ENCODE measurements at regions not wholly inside any gene's neighbourhood (a gene's known extent, or its start where the extent isn't known, plus 50 kb on each side); places are given as distances from the start of the nearest gene placed in this dataset.

GRCh38 chr18:55737781-55738468 lies 149.9 kb upstream of the TCF4 start:
- H3K36me3 ChIP-seq (ENCODE audit: control insufficient read depth, insufficient read depth, low read length): no peaks in the 10 kb centered on the region
- ATAC-seq: peak; percentile 19; the same call in 2 of the 3 replicates
- no peak overlapping the region for H2AFZ ChIP-seq (ENCODE audit: low read depth, low read length)
- no peaks in the 10 kb centered on the region for H4K20me1 ChIP-seq (replicated peaks; ENCODE audit: control insufficient read depth, insufficient read depth, low read length)
- H3K9ac ChIP-seq (ENCODE audit: insufficient read depth in 1 of 2, low read depth in 2 of 2, low read length in 2 of 2): no peak overlapping the region
- no peak overlapping the region for H3K27ac ChIP-seq (ENCODE audit: extremely low read depth, low read depth, low read length)
- FAIRE-seq: no peak
- CTCF ChIA-PET (ENCODE audit: low intra/inter-chr PET ratio): no interaction called here
- DNase-seq (ENCODE audit: extremely low read depth in 1 of 4, low spot score in 3 of 4): no peak
- in situ Hi-C loops (cut with MboI) (no loop called here), intact Hi-C loops (cut with micrococcal nuclease) (no loop called here)
- no peak overlapping the region for H3K4me2 ChIP-seq (ENCODE audit: insufficient read depth, low read length)
- no peaks in the 10 kb centered on the region for H3K9me1 ChIP-seq (ENCODE audit: control insufficient read depth, insufficient read depth, low read length)
- no peak overlapping the region for H3K4me3 ChIP-seq
- no peaks in the 10 kb centered on the region for H3K27me3 ChIP-seq (ENCODE audit: control insufficient read depth in 2 of 2, insufficient read depth in 2 of 2, low read length in 2 of 2)
- no peaks in the 10 kb centered on the region for H3K79me2 ChIP-seq (ENCODE audit: control insufficient read depth, insufficient read depth, low read length)
- no peak for TF ChIP-seq NR1H2 (CRISPR knock-in tag; IDR thresholded peaks at IDR 0.05)
- no peak for TF ChIP-seq DMBX1 (CRISPR knock-in tag; IDR thresholded peaks at IDR 0.05; ENCODE audit: borderline replicate concordance)
- TF ChIP-seq ZNF609 (CRISPR knock-in tag; IDR thresholded peaks at IDR 0.05; ENCODE audit: borderline replicate concordance): no peak
- no peak for TF ChIP-seq U2AF2 (optimal IDR thresholded peaks at IDR 0.05; ENCODE audit: low read depth, low read length)
- TF ChIP-seq CREBBP (IDR thresholded peaks at IDR 0.05; ENCODE audit: low read depth, low read length): no peak
- TF ChIP-seq, protein P1, sequence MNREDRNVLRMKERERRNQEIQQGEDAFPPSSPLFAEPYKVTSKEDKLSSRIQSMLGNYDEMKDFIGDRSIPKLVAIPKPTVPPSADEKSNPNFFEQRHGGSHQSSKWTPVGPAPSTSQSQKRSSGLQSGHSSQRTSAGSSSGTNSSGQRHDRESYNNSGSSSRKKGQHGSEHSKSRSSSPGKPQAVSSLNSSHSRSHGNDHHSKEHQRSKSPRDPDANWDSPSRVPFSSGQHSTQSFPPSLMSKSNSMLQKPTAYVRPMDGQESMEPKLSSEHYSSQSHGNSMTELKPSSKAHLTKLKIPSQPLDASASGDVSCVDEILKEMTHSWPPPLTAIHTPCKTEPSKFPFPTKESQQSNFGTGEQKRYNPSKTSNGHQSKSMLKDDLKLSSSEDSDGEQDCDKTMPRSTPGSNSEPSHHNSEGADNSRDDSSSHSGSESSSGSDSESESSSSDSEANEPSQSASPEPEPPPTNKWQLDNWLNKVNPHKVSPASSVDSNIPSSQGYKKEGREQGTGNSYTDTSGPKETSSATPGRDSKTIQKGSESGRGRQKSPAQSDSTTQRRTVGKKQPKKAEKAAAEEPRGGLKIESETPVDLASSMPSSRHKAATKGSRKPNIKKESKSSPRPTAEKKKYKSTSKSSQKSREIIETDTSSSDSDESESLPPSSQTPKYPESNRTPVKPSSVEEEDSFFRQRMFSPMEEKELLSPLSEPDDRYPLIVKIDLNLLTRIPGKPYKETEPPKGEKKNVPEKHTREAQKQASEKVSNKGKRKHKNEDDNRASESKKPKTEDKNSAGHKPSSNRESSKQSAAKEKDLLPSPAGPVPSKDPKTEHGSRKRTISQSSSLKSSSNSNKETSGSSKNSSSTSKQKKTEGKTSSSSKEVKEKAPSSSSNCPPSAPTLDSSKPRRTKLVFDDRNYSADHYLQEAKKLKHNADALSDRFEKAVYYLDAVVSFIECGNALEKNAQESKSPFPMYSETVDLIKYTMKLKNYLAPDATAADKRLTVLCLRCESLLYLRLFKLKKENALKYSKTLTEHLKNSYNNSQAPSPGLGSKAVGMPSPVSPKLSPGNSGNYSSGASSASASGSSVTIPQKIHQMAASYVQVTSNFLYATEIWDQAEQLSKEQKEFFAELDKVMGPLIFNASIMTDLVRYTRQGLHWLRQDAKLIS (CRISPR knock-in tag; IDR thresholded peaks at IDR 0.05): no peak
- no peak for TF ChIP-seq NFATC3 (IDR thresholded peaks at IDR 0.05)
- H3K9me3 ChIP-seq (replicated peaks; ENCODE audit: control insufficient read depth, insufficient read depth, low read depth, low read length): no peaks in the 10 kb centered on the region
- POLR2A ChIA-PET: no interaction called here
- BruUV-seq (replicated peaks): no TSS peak
- 0% methylated on average over 1 of the region's 1 CpG for WGBS (ENCODE audit: insufficient coverage, low coverage, missing lambda C conversion rate)
- H3K4me1 ChIP-seq (replicated peaks in 1 of 2; ENCODE audit: control insufficient read depth in 2 of 2, insufficient read depth in 2 of 2, low read length in 2 of 2): peaks cover 0 to 30% of the 10 kb centered on the region in 2 experiments; a peak in 2 of 5 replicates
